ENCODE measurements at regions not wholly inside any gene's neighbourhood (a gene's known extent, or its start where the extent isn't known, plus 50 kb on each side); places are given as distances from the start of the nearest gene placed in this dataset.

DNA sequence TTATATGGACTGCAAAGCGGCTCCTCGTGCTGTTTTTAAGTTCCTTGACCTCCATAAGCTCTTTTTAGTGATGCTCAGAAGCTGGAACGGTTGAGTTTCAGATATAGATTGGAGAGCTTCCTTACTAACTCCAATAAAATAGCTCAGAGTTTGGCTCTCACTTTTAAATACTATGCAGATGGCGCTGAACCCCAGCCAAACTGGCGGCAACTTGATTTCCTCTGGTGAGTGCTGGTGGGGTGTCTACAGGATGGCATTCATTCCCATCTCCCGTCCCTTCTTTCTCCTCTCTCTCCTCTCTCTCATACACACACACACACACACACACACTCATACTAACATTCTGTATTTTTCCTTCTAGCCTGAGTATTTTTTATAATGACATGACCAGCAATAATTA is 346.3 kb downstream of the ETNK1 start:
- no peak for TF ChIP-seq CTCF (conservative IDR thresholded peaks at IDR 0.05; ENCODE audit: low read depth, low read length)
- DNase-seq (ENCODE audit: low read depth), result no peak
- peak overlapping the region; percentile 18 for H3K4me3 ChIP-seq (ENCODE audit: low read depth, low read length)

- TF ChIP-seq CTCF (conservative IDR thresholded peaks at IDR 0.05; ENCODE audit: low read depth, low read length), result no peak
- H3K4me3 ChIP-seq (ENCODE audit: low read depth, low read length), result peak overlapping the region; percentile 18
- DNase-seq (ENCODE audit: low read depth), result peak; percentile 82
Observed at GRCh38 chr12:22971701-22972191, 346.8 kb downstream of the ETNK1 start.

GRCh38 chr12:22974865-22975264 is 349.9 kb downstream of the ETNK1 start:
- peak; percentile 95 for DNase-seq (ENCODE audit: low read depth)
- no peak for TF ChIP-seq CTCF (conservative IDR thresholded peaks at IDR 0.05; ENCODE audit: low read depth, low read length)
- H3K4me3 ChIP-seq (ENCODE audit: low read depth, low read length), result no peak overlapping the region

GRCh38 chr12:22978962-22979361 is 354.0 kb downstream of the ETNK1 start:
- H3K4me3 ChIP-seq (ENCODE audit: low read depth, low read length), result no peak overlapping the region
- DNase-seq (ENCODE audit: low read depth), result peak; percentile 93
- TF ChIP-seq CTCF (conservative IDR thresholded peaks at IDR 0.05; ENCODE audit: low read depth, low read length), result no peak

DNA sequence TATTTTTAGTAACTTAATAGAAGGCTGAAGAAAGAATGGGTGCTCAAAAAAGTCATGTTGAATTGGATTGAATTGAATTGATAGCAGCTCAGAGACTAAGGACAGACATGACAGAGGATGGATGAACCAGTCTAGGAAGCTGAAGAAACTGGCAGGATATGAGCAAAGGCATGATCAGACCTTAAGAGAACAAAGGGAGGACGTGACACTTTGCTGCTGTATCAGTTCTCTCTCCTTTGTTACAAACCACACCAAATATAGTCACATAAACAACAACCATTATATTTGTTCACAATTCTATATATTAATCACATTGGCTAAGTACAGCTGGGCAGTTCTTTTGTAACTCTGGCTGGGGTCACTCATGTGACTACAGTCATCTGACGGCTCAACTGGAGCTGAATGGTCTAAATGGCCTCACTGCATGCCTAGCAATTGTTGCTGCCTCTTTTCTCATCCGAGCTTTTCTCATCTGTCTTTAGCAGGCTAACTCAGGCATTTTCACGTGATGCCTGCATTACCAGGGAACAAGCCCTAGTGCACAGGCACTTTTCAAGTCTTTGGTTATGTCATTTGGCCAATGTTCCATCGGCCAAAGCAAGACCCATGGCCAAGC is 355.0 kb downstream of the ETNK1 start:
- no peak for TF ChIP-seq CTCF (conservative IDR thresholded peaks at IDR 0.05; ENCODE audit: low read depth, low read length)
- no peak for DNase-seq (ENCODE audit: low read depth)
- H3K4me3 ChIP-seq (ENCODE audit: low read depth, low read length), result no peak overlapping the region

- no peak overlapping the region for H3K4me3 ChIP-seq (ENCODE audit: low read depth, low read length)
- DNase-seq (ENCODE audit: low read depth), result peak; percentile 74
- TF ChIP-seq CTCF (conservative IDR thresholded peaks at IDR 0.05; ENCODE audit: low read depth, low read length), result peak; percentile 61
Observed at GRCh38 chr12:22981711-22982110, 356.7 kb downstream of the ETNK1 start.

DNA sequence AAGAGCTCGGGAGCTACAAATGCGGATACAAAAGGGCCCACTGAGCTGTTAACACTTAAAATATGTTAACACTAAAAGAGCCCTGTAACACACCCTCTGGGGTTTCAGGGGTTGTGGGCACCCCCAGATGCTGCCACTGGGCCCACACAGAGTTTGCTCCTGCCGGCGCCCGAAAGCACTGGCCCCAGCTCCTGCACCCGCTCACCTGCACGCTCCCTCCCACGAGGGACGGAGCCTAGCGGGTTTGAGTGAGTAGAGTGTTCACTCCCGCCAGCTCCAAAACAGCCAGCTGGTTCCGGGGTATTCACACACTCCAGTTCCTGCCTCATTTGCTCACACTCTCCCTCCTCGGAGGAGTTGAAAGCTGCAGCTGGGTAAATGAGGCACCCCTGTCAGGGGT is 357.7 kb downstream of the ETNK1 start:
- peak; percentile 18 for DNase-seq (ENCODE audit: low read depth)
- TF ChIP-seq CTCF (conservative IDR thresholded peaks at IDR 0.05; ENCODE audit: low read depth, low read length), result no peak
- H3K4me3 ChIP-seq (ENCODE audit: low read depth, low read length), result no peak overlapping the region
